ENCODE measurements at regions not wholly inside any gene's neighbourhood (a gene's known extent, or its start where the extent isn't known, plus 50 kb on each side); places are given as distances from the start of the nearest gene placed in this dataset.
"Not testable (repeated sequence)": the region's sequence is repeated elsewhere in the genome, so short reads cannot be mapped to it uniquely, and the experiment has no call there.

- Histone ChIP-seq H3K4me1 (ENCODE audit: control insufficient read depth, insufficient read depth, low read length) (no peaks in the 10 kb centered on the region), H3K4me3 (ENCODE audit: low read length) (no peak overlapping the region), H3K27ac (ENCODE audit: low read depth, low read length) (no peak overlapping the region), H3K9ac (ENCODE audit: extremely low read depth, low read length, poor library complexity, severe bottlenecking) (no peak overlapping the region), H3K9me3 (ENCODE audit: control insufficient read depth, low read length) (no peaks in the 10 kb centered on the region), H3K27me3 (ENCODE audit: control insufficient read depth, insufficient read depth, low read length, poor library complexity, severe bottlenecking) (no peaks in the 10 kb centered on the region), H3K36me3 (ENCODE audit: control insufficient read depth, insufficient read depth, low read length) (no peaks in the 10 kb centered on the region)
- no peak overlapping the region for H3K4me3 Mint-ChIP-seq
- peaks cover 8% of the 10 kb centered on the region for H3K4me1 Mint-ChIP-seq
- no peak for DNase-seq
- H3K36me3 Mint-ChIP-seq (ENCODE audit: low read depth): no peaks in the 10 kb centered on the region
- no peak for TF ChIP-seq CTCF (conservative IDR thresholded peaks at IDR 0.05)
- 91 to 100% methylated on average over 4 to 7 of the region's 7 CpGs for WGBS, 2 experiments (ENCODE audit: insufficient coverage in 1 of 2, insufficient read length in 1 of 2)
- H3K27ac Mint-ChIP-seq: no peak overlapping the region
- peaks cover 12% of the 10 kb centered on the region for H3K27me3 Mint-ChIP-seq (ENCODE audit: insufficient read depth)
- H3K9me3 Mint-ChIP-seq: no peaks in the 10 kb centered on the region
These were observed 115.4 kb downstream of the MRPL57 start for GRCh38 chr13:21291840-21292239.

GRCh38 chr13:21296991-21297390, 120.5 kb downstream of the MRPL57 start:
- not testable (repeated sequence) for H3K27me3 Mint-ChIP-seq (ENCODE audit: insufficient read depth); H3K27ac ChIP-seq (ENCODE audit: low read depth, low read length); H3K36me3 ChIP-seq (ENCODE audit: control insufficient read depth, insufficient read depth, low read length); H3K4me3 ChIP-seq (ENCODE audit: low read length); H3K4me1 ChIP-seq (ENCODE audit: control insufficient read depth, insufficient read depth, low read length); H3K9me3 Mint-ChIP-seq; H3K36me3 Mint-ChIP-seq (ENCODE audit: low read depth); H3K4me3 Mint-ChIP-seq; H3K9me3 ChIP-seq (ENCODE audit: control insufficient read depth, low read length); H3K27me3 ChIP-seq (ENCODE audit: control insufficient read depth, insufficient read depth, low read length, poor library complexity, severe bottlenecking); H3K9ac ChIP-seq (ENCODE audit: extremely low read depth, low read length, poor library complexity, severe bottlenecking)
- WGBS, 2 experiments (ENCODE audit: insufficient coverage in 1 of 2, insufficient read length in 1 of 2): 8 to 14% methylated on average over 2 to 5 of the region's 5 CpGs
- H3K27ac Mint-ChIP-seq: peak overlapping the region; percentile 22
- DNase-seq: peak; percentile 84
- peak; percentile 69 for TF ChIP-seq CTCF (conservative IDR thresholded peaks at IDR 0.05)
- peaks cover 17% of the 10 kb centered on the region for H3K4me1 Mint-ChIP-seq

GRCh38 chr13:21297447-21297846, 121.0 kb downstream of the MRPL57 start:
- Histone ChIP-seq H3K9ac (ENCODE audit: extremely low read depth, low read length, poor library complexity, severe bottlenecking) (no peak overlapping the region), H3K4me3 (ENCODE audit: low read length) (peak overlapping the region; percentile 96)
- WGBS, 2 experiments (ENCODE audit: insufficient coverage in 1 of 2, insufficient read length in 1 of 2): 86 to 100% methylated on average over 1 to 2 of the region's 2 CpGs

More at GRCh38 chr13:21297447-21297846, 121.0 kb downstream of the MRPL57 start:
- Mint-ChIP-seq H3K36me3 (ENCODE audit: low read depth) (no peaks in the 10 kb centered on the region), H3K9me3 (no peaks in the 10 kb centered on the region), H3K4me1 (peaks cover 17% of the 10 kb centered on the region), H3K27me3 (ENCODE audit: insufficient read depth) (peaks cover 2% of the 10 kb centered on the region), H3K27ac (peak overlapping the region; percentile 22), H3K4me3 (peak overlapping the region; percentile 87)
- DNase-seq: peak; percentile 46
- Histone ChIP-seq H3K27ac (ENCODE audit: low read depth, low read length) (peak overlapping the region; percentile 31), H3K27me3 (ENCODE audit: control insufficient read depth, insufficient read depth, low read length, poor library complexity, severe bottlenecking) (no peaks in the 10 kb centered on the region), H3K36me3 (ENCODE audit: control insufficient read depth, insufficient read depth, low read length) (no peaks in the 10 kb centered on the region), H3K9me3 (ENCODE audit: control insufficient read depth, low read length) (no peaks in the 10 kb centered on the region), H3K4me1 (ENCODE audit: control insufficient read depth, insufficient read depth, low read length) (no peaks in the 10 kb centered on the region)
- no peak for TF ChIP-seq CTCF (conservative IDR thresholded peaks at IDR 0.05)

Measured in endodermal cell (in vitro differentiated cells).